A549 (cell line): ENCODE measurements at regions not wholly inside any gene's neighbourhood (a gene's known extent, or its start where the extent isn't known, plus 50 kb on each side); places are given as distances from the start of the nearest gene placed in this dataset.

Experiments used
- ATAC-seq, 2 experiments: fragments of 200-7000 bp in 1 of 2; fragments of >200 bp in 1 of 2; cut with Nextera tagmentation in 1 of 2; cut with Tn5 transposase in 1 of 2; 3 replicates each; pipeline versions ENCODE4 v1.8.0 to v1.9.1; 2018 to 2020; ENCODE audit warnings: mild to moderate bottlenecking in 1 of 2, moderate library complexity in 1 of 2
- CTCF ChIA-PET: fragments of 300-600 bp; sonication (Branson Sonifier 250); formaldehyde crosslinking; extraction: SDS; loops from one replicate; lab custom pipeline; 2021; ENCODE audit warnings: antibody characterized with exemption, inconsistent platforms; lab: Yijun Ruan, JAX
- POLR2A ChIA-PET: fragments of 350-600 bp; formaldehyde crosslinking; extraction: SDS; loops from one replicate; lab custom pipeline; 2021; ENCODE audit warnings: antibody characterized with exemption, inconsistent platforms; lab: Yijun Ruan, JAX
- DNase-seq, 2 experiments: peaks; one replicate each; pipeline versions ENCODE4 v3.0.0 to v3.0.0-alpha.2; 2011 to 2016; ENCODE audit warnings: low read depth in 1 of 2, low spot score in 1 of 2
- FAIRE-seq: peaks from 2 replicates; lab custom pipeline; 2011; peaks lifted over from hg19 to GRCh38; lab: Jason Lieb, UNC
- H3K27ac ChIP-seq, 2 experiments: fragments of >200 bp; sonication (Bioruptor Twin); formaldehyde crosslinking; 3 replicates each; pipeline ENCODE4 v1.5.1; 2016 to 2017
- H3K4me1 ChIP-seq: fragments of >200 bp; sonication (Bioruptor Twin); formaldehyde crosslinking; 3 replicates; pipeline ENCODE4 v1.6.1; 2016
- H3K4me2 ChIP-seq: fragments of >200 bp; sonication (Bioruptor Twin); formaldehyde crosslinking; 3 replicates; pipeline ENCODE4 v1.6.1; 2016
- H3K4me3 ChIP-seq: fragments of >200 bp; sonication (Bioruptor Twin); formaldehyde crosslinking; 3 replicates; pipeline ENCODE4 v1.5.1; 2016
- H3K9me3 ChIP-seq: fragments of >200 bp; sonication (Bioruptor Twin); formaldehyde crosslinking; 3 replicates; pipeline ENCODE4 v1.6.1; 2016
- BHLHE40 ChIP-seq: IDR thresholded peaks from 2 replicates; pipeline ENCODE4 v1.6.1; 2012; ENCODE audit warnings: low read depth, low read length, inconsistent platforms
- CBX8 ChIP-seq: fragments of 200-600 bp; sonication (generic); IDR thresholded peaks from 2 replicates; pipeline ENCODE4 v1.6.1; 2016
- CEBPB ChIP-seq, 2 experiments: fragments of >200 bp in 1 of 2; sonication (Bioruptor Twin) in 1 of 2; formaldehyde crosslinking in 1 of 2; IDR thresholded peaks; 2 replicates each; pipeline ENCODE4 v1.6.1; 2012 to 2016
- CHD2 ChIP-seq: fragments of 150-350 bp; IDR thresholded peaks from 2 replicates; pipeline ENCODE4 v1.6.1; 2014; ENCODE audit warnings: low read length; ENCODE audit not compliant: partially characterized antibody
- EP300 ChIP-seq, 2 experiments: fragments of >200 bp; sonication (Bioruptor Twin); formaldehyde crosslinking; IDR thresholded peaks; 2 replicates in 1 of 2; 3 replicates in 1 of 2; pipeline ENCODE4 v1.6.1; 2016 to 2017
- FOSB ChIP-seq: fragments of 250-450 bp; sonication (Bioruptor Pico); IDR thresholded peaks from 2 replicates; pipeline ENCODE4 v1.5.0; 2020; ENCODE audit warnings: mild to moderate bottlenecking, moderate library complexity
- FOSL2 ChIP-seq, 2 experiments: fragments of 450-650 bp in 1 of 2; fragments of >200 bp in 1 of 2; sonication (Bioruptor Twin) in 1 of 2; formaldehyde crosslinking; IDR thresholded peaks; 2 replicates each; pipeline versions ENCODE4 v1.5.0 to v1.6.1; 2016 to 2020; ENCODE audit warnings: mild to moderate bottlenecking in 1 of 2, moderate library complexity in 1 of 2
- GATA3 ChIP-seq: IDR thresholded peaks from 2 replicates; pipeline ENCODE4 v1.6.1; 2012; ENCODE audit warnings: borderline replicate concordance
- HDAC2 ChIP-seq: fragments of 200-600 bp; sonication (generic); IDR thresholded peaks from 2 replicates; pipeline ENCODE4 v1.6.1; 2016
- JUN ChIP-seq, 2 experiments: fragments of >200 bp; sonication (Bioruptor Twin); formaldehyde crosslinking; IDR thresholded peaks; 2 replicates in 1 of 2; 3 replicates in 1 of 2; pipeline ENCODE4 v1.6.1; 2016 to 2017
- JUNB ChIP-seq: fragments of >200 bp; sonication (Bioruptor Twin); formaldehyde crosslinking; IDR thresholded peaks from 2 replicates; pipeline ENCODE4 v1.6.1; 2016
- MYC ChIP-seq: IDR thresholded peaks from 2 replicates; pipeline ENCODE4 v1.6.1; 2012; ENCODE audit warnings: mild to moderate bottlenecking, inconsistent platforms, low read length, improper control_type of control experiment, borderline replicate concordance
- NPAS2 ChIP-seq: fragments of 250-450 bp; sonication (Bioruptor Pico); IDR thresholded peaks from 2 replicates; pipeline ENCODE4 v1.8.0; 2022; ENCODE audit warnings: mild to moderate bottlenecking, moderate library complexity, borderline replicate concordance
- PHF8 ChIP-seq: fragments of 200-600 bp; sonication (generic); IDR thresholded peaks from 2 replicates; pipeline ENCODE4 v1.6.1; 2016; ENCODE audit warnings: low read depth, mild to moderate bottlenecking, antibody characterized with exemption, moderate library complexity, borderline replicate concordance
- POLR2AphosphoS2 ChIP-seq: conservative IDR thresholded peaks from 2 replicates; pipeline ENCODE4 v1.6.1; 2012; ENCODE audit warnings: low read length, improper control_type of control experiment, inconsistent platforms
- RAD21 ChIP-seq, 2 experiments: fragments of >200 bp in 1 of 2; sonication (Bioruptor Twin) in 1 of 2; formaldehyde crosslinking in 1 of 2; IDR thresholded peaks in 1 of 2; conservative IDR thresholded peaks in 1 of 2; 2 replicates in 1 of 2; 3 replicates in 1 of 2; pipeline ENCODE4 v1.6.1; 2012 to 2018; ENCODE audit warnings: inconsistent platforms in 1 of 2
- RARB ChIP-seq: fragments of 250-450 bp; sonication (Bioruptor Pico); IDR thresholded peaks from 2 replicates; pipeline ENCODE4 v1.8.0; 2021; ENCODE audit warnings: mild to moderate bottlenecking, moderate library complexity
- RCOR1 ChIP-seq: fragments of 150-350 bp; IDR thresholded peaks from 2 replicates; pipeline ENCODE4 v1.6.1; 2014; ENCODE audit warnings: antibody characterized with exemption, low read length, low read depth
- SREBF2 ChIP-seq: fragments of 450-650 bp; IDR thresholded peaks from 2 replicates; pipeline ENCODE4 v1.6.1; 2014; ENCODE audit warnings: mild to moderate bottlenecking, moderate library complexity
- TP53 ChIP-seq: fragments of 250-450 bp; sonication (Bioruptor Pico); IDR thresholded peaks from 2 replicates; pipeline ENCODE4 v1.5.0; 2021; ENCODE audit warnings: mild to moderate bottlenecking, moderate library complexity
- ZC3H11A ChIP-seq: fragments of 450-650 bp; IDR thresholded peaks from 2 replicates; pipeline ENCODE4 v1.6.1; 2014; ENCODE audit warnings: antibody characterized with exemption, mild to moderate bottlenecking
- ZFP36 ChIP-seq: fragments of 450-650 bp; IDR thresholded peaks from 2 replicates; pipeline ENCODE4 v1.6.1; 2014; ENCODE audit warnings: borderline replicate concordance; ENCODE audit not compliant: partially characterized antibody
- ZNF302 ChIP-seq: fragments of 250-450 bp; sonication (Bioruptor Pico); IDR thresholded peaks from 2 replicates; pipeline ENCODE4 v1.9.0; 2021; ENCODE audit warnings: inconsistent platforms, mild to moderate bottlenecking, moderate library complexity
- ZSCAN20 ChIP-seq: fragments of 250-450 bp; sonication (Bioruptor Pico); IDR thresholded peaks from 2 replicates; pipeline ENCODE4 v1.8.0; 2022; ENCODE audit warnings: mild to moderate bottlenecking, moderate library complexity
- WGBS: methylation state at CpG from one replicate; pipeline ENCODE4 v1.1.6; 2017; ENCODE audit errors: missing lambda C conversion rate; 5-methylcytosine and 5-hydroxymethylcytosine counted together
- TF ChIP-seq, protein P1 (sequence below): IDR thresholded peaks from 2 replicates; pipeline ENCODE4 v1.6.1; 2012
- TF ChIP-seq, protein P2 (sequence below): fragments of >200 bp; sonication (Bioruptor Twin); formaldehyde crosslinking; IDR thresholded peaks from 2 replicates; pipeline ENCODE4 v1.6.1; 2016
- TF ChIP-seq, protein P3 (sequence below): fragments of 200-600 bp; sonication (generic); IDR thresholded peaks from 2 replicates; pipeline ENCODE4 v1.6.1; 2016; ENCODE audit warnings: antibody characterized with exemption, mild to moderate bottlenecking, moderate library complexity
- TF ChIP-seq, protein P4 (sequence below): IDR thresholded peaks from 2 replicates; pipeline ENCODE4 v1.6.1; 2012; ENCODE audit warnings: low read depth, borderline replicate concordance

DNA sequence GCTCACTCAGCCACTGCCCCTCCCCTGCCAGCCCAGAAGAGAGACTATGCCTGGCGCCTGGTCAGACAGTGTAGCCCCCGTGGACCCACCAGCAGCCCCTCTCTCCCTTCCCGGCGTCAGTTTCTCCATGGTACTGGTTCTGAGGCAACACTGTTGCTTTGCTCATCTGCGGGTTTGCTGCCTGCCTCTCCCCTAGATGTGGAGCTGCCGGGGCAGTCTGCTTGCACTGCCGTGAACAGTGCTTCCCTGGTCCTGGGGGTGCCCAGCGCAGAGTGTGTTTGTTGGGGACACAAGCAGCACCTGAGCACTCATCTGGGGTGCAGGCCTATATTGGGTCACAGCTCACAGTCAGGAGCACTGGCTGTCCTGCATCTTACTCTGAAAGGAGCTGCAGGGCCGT, 309.9 kb downstream of the NDUFA10 start:
- no peak for TF ChIP-seq CEBPB (IDR thresholded peaks at IDR 0.05)
- TF ChIP-seq HDAC2 = no peak
- TF ChIP-seq RARB = no peak
- TF ChIP-seq, protein P1, sequence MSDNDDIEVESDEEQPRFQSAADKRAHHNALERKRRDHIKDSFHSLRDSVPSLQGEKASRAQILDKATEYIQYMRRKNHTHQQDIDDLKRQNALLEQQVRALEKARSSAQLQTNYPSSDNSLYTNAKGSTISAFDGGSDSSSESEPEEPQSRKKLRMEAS = no peak
- TF ChIP-seq TP53 (CRISPR knock-in tag) = no peak
- TF ChIP-seq SREBF2 = no peak
- no peak for TF ChIP-seq EP300 (IDR thresholded peaks at IDR 0.05)
- TF ChIP-seq JUNB = no peak
- no peak for TF ChIP-seq FOSL2 (IDR thresholded peaks at IDR 0.05)
- TF ChIP-seq FOSL2 (CRISPR knock-in tag; IDR thresholded peaks at IDR 0.05) = no peak
- no peak for TF ChIP-seq RAD21 (conservative IDR thresholded peaks at IDR 0.05 in 1 of 2, IDR thresholded peaks at IDR 0.05 in 1 of 2)
- TF ChIP-seq POLR2AphosphoS2 = no peak
- no peak for TF ChIP-seq FOSB
- TF ChIP-seq, protein P2, sequence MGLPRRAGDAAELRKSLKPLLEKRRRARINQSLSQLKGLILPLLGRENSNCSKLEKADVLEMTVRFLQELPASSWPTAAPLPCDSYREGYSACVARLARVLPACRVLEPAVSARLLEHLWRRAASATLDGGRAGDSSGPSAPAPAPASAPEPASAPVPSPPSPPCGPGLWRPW = no peak
- TF ChIP-seq CHD2 = no peak
- no peak for TF ChIP-seq ZNF302 (CRISPR knock-in tag)
- TF ChIP-seq, protein P3, sequence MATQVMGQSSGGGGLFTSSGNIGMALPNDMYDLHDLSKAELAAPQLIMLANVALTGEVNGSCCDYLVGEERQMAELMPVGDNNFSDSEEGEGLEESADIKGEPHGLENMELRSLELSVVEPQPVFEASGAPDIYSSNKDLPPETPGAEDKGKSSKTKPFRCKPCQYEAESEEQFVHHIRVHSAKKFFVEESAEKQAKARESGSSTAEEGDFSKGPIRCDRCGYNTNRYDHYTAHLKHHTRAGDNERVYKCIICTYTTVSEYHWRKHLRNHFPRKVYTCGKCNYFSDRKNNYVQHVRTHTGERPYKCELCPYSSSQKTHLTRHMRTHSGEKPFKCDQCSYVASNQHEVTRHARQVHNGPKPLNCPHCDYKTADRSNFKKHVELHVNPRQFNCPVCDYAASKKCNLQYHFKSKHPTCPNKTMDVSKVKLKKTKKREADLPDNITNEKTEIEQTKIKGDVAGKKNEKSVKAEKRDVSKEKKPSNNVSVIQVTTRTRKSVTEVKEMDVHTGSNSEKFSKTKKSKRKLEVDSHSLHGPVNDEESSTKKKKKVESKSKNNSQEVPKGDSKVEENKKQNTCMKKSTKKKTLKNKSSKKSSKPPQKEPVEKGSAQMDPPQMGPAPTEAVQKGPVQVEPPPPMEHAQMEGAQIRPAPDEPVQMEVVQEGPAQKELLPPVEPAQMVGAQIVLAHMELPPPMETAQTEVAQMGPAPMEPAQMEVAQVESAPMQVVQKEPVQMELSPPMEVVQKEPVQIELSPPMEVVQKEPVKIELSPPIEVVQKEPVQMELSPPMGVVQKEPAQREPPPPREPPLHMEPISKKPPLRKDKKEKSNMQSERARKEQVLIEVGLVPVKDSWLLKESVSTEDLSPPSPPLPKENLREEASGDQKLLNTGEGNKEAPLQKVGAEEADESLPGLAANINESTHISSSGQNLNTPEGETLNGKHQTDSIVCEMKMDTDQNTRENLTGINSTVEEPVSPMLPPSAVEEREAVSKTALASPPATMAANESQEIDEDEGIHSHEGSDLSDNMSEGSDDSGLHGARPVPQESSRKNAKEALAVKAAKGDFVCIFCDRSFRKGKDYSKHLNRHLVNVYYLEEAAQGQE = no peak
- TF ChIP-seq, protein P4, sequence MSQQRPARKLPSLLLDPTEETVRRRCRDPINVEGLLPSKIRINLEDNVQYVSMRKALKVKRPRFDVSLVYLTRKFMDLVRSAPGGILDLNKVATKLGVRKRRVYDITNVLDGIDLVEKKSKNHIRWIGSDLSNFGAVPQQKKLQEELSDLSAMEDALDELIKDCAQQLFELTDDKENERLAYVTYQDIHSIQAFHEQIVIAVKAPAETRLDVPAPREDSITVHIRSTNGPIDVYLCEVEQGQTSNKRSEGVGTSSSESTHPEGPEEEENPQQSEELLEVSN = no peak
- TF ChIP-seq CBX8 = no peak
- no peak for TF ChIP-seq NPAS2 (CRISPR knock-in tag)
- Histone ChIP-seq H3K4me3 (no peak overlapping the region), H3K4me2 (no peak overlapping the region), H3K27ac (no peak overlapping the region), H3K4me1 (no peaks in the 10 kb centered on the region), H3K9me3 (peaks cover 45% of the 10 kb centered on the region)
- ATAC-seq (no peak), FAIRE-seq (no peak), DNase-seq (no peak)
- CTCF ChIA-PET = no interaction called here
- WGBS = 62% methylated on average over 6 of the region's 9 CpGs
- POLR2A ChIA-PET = no interaction called here

DNA sequence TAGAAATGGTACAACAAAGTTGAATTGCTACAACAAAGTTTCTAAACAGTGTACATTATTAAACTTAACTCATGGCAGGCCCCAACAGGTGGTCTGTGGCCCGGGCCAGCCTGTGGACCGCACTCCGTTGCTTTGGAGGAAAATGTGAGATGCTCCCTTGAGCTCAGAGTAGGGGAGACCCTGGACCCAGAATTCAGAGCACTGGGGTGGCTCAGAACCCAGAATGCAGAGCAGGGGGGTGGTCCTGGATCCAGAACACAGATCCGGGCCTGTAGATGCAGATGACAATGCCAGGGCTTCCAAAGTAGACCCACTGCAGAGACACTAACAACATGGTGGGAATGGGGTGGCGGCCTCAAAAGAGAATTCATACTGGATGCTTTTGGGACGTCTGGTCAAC, 311.0 kb downstream of the NDUFA10 start:
- Histone ChIP-seq H3K4me1 (no peaks in the 10 kb centered on the region), H3K4me2 (no peak overlapping the region), H3K27ac (no peak overlapping the region), H3K4me3 (no peak overlapping the region), H3K9me3 (peaks cover 50% of the 10 kb centered on the region)
- POLR2A ChIA-PET = no interaction called here
- FAIRE-seq = no peak
- TF ChIP-seq PHF8 (no peak), BHLHE40 (no peak), ZSCAN20 (CRISPR knock-in tag) (no peak), GATA3 (no peak), SREBF2 (no peak), CHD2 (no peak), MYC (no peak), JUN (IDR thresholded peaks at IDR 0.05) (no peak), ZC3H11A (no peak), ZFP36 (no peak), RCOR1 (no peak)
- no peak for DNase-seq
- CTCF ChIA-PET = no interaction called here
- ATAC-seq = no peak
- 21% methylated on average over 6 of the region's 6 CpGs for WGBS
